ENCODE measurements at regions not wholly inside any gene's neighbourhood (a gene's known extent, or its start where the extent isn't known, plus 50 kb on each side); places are given as distances from the start of the nearest gene placed in this dataset.

GRCh38 chr3:81363816-81364215 is 397.6 kb downstream of the GBE1 start:
- TF ChIP-seq CTCF (IDR thresholded peaks at IDR 0.05) (no peak), REST (IDR thresholded peaks at IDR 0.05; ENCODE audit: insufficient read depth in 1 of 2, low read depth in 2 of 2, low read length in 1 of 2) (no peak), POLR2AphosphoS5 (IDR thresholded peaks at IDR 0.05; ENCODE audit: low read depth, low read length) (no peak)

Data from Panc1 (cell line).